ENCODE measurements at regions not wholly inside any gene's neighbourhood (a gene's known extent, or its start where the extent isn't known, plus 50 kb on each side); places are given as distances from the start of the nearest gene placed in this dataset.

- Histone ChIP-seq H3K4me3 (no peak overlapping the region), H3K36me3 (no peaks in the 10 kb centered on the region), H3K27me3 (no peaks in the 10 kb centered on the region), H3K27ac (no peak overlapping the region), H3K9me3 (no peaks in the 10 kb centered on the region), H3K4me1 (no peaks in the 10 kb centered on the region)
- DNase-seq (ENCODE audit: extremely low spot score in 2 of 2): no peak
- TF ChIP-seq POLR2A (IDR thresholded peaks at IDR 0.05) (no peak), POLR2AphosphoS5 (IDR thresholded peaks at IDR 0.05; ENCODE audit: insufficient read depth in 1 of 2, low read depth in 1 of 2) (no peak)
- TF ChIP-seq, protein P1, sequence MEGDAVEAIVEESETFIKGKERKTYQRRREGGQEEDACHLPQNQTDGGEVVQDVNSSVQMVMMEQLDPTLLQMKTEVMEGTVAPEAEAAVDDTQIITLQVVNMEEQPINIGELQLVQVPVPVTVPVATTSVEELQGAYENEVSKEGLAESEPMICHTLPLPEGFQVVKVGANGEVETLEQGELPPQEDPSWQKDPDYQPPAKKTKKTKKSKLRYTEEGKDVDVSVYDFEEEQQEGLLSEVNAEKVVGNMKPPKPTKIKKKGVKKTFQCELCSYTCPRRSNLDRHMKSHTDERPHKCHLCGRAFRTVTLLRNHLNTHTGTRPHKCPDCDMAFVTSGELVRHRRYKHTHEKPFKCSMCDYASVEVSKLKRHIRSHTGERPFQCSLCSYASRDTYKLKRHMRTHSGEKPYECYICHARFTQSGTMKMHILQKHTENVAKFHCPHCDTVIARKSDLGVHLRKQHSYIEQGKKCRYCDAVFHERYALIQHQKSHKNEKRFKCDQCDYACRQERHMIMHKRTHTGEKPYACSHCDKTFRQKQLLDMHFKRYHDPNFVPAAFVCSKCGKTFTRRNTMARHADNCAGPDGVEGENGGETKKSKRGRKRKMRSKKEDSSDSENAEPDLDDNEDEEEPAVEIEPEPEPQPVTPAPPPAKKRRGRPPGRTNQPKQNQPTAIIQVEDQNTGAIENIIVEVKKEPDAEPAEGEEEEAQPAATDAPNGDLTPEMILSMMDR (IDR thresholded peaks at IDR 0.05): no peak
- intact Hi-C loops (cut with DNase I): no loop called here
Observed at GRCh38 chr9:11312966-11313365, 700.2 kb upstream of the PTPRD start.

- no peaks in the 10 kb centered on the region for H3K36me3 ChIP-seq
- TF ChIP-seq POLR2AphosphoS5 (IDR thresholded peaks at IDR 0.05; ENCODE audit: insufficient read depth in 1 of 2, low read depth in 1 of 2) (no peak), POLR2A (IDR thresholded peaks at IDR 0.05) (no peak)
- TF ChIP-seq, protein P1 (IDR thresholded peaks at IDR 0.05): no peak
- H3K4me3 ChIP-seq: no peak overlapping the region
- DNase-seq (ENCODE audit: extremely low spot score in 2 of 2): no peak
- intact Hi-C loops (cut with DNase I): no loop called here
- H3K27me3 ChIP-seq: no peaks in the 10 kb centered on the region
- no peak overlapping the region for H3K27ac ChIP-seq
- H3K9me3 ChIP-seq: no peaks in the 10 kb centered on the region
- H3K4me1 ChIP-seq: no peaks in the 10 kb centered on the region
Observed at GRCh38 chr9:11318946-11319345, 706.1 kb upstream of the PTPRD start.

- Histone ChIP-seq H3K36me3 (no peaks in the 10 kb centered on the region), H3K4me1 (no peaks in the 10 kb centered on the region), H3K9me3 (no peaks in the 10 kb centered on the region), H3K4me3 (no peak overlapping the region), H3K27ac (no peak overlapping the region), H3K27me3 (no peaks in the 10 kb centered on the region)
- DNase-seq (ENCODE audit: extremely low spot score in 2 of 2): no peak
- intact Hi-C loops (cut with DNase I): no loop called here
- TF ChIP-seq POLR2A (IDR thresholded peaks at IDR 0.05) (no peak), POLR2AphosphoS5 (IDR thresholded peaks at IDR 0.05; ENCODE audit: insufficient read depth in 1 of 2, low read depth in 1 of 2) (no peak)
- TF ChIP-seq, protein P1 (IDR thresholded peaks at IDR 0.05): no peak
Observed at GRCh38 chr9:11319538-11319937, 706.7 kb upstream of the PTPRD start.

GRCh38 chr9:11320989-11321388 is 708.2 kb upstream of the PTPRD start:
- H3K4me1 ChIP-seq: no peaks in the 10 kb centered on the region
- no peaks in the 10 kb centered on the region for H3K27me3 ChIP-seq
- H3K9me3 ChIP-seq: no peaks in the 10 kb centered on the region
- intact Hi-C loops (cut with DNase I): no loop called here
- no peak overlapping the region for H3K27ac ChIP-seq
- no peaks in the 10 kb centered on the region for H3K36me3 ChIP-seq
- no peak for DNase-seq (ENCODE audit: extremely low spot score in 2 of 2)
- H3K4me3 ChIP-seq: no peak overlapping the region
- TF ChIP-seq POLR2AphosphoS5 (IDR thresholded peaks at IDR 0.05; ENCODE audit: insufficient read depth in 1 of 2, low read depth in 1 of 2) (no peak), POLR2A (IDR thresholded peaks at IDR 0.05) (no peak)
- TF ChIP-seq, protein P1 (IDR thresholded peaks at IDR 0.05): no peak

GRCh38 chr9:11323457-11323856 is 710.7 kb upstream of the PTPRD start:
- intact Hi-C loops (cut with DNase I): no loop called here
- H3K27ac ChIP-seq: no peak overlapping the region
- H3K4me1 ChIP-seq: no peaks in the 10 kb centered on the region
- H3K36me3 ChIP-seq: no peaks in the 10 kb centered on the region
- H3K9me3 ChIP-seq: no peaks in the 10 kb centered on the region
- no peak overlapping the region for H3K4me3 ChIP-seq
- TF ChIP-seq POLR2A (IDR thresholded peaks at IDR 0.05) (no peak), POLR2AphosphoS5 (IDR thresholded peaks at IDR 0.05; ENCODE audit: insufficient read depth in 1 of 2, low read depth in 1 of 2) (no peak)
- TF ChIP-seq, protein P1 (IDR thresholded peaks at IDR 0.05): no peak
- DNase-seq (ENCODE audit: extremely low spot score in 2 of 2): no peak
- H3K27me3 ChIP-seq: no peaks in the 10 kb centered on the region

Data from vagina (tissue), 2 donors.